Kidney (tissue), 13 donors: ENCODE measurements at regions not wholly inside any gene's neighbourhood (a gene's known extent, or its start where the extent isn't known, plus 50 kb on each side); places are given as distances from the start of the nearest gene placed in this dataset.

ENCODE experiments used
- DNase-seq, 5 donors: peaks; one replicate each; pipeline ENCODE4 v3.0.0-alpha.2; 2013 to 2020
- FAIRE-seq: peaks from 2 replicates; lab custom pipeline; 2012; peaks lifted over from hg19 to GRCh38; lab: Jason Lieb, UNC
- H3K27ac ChIP-seq, 2 donors: one replicate each; pipeline ENCODE4 v1.7.0; 2013; ENCODE audit warnings: low read depth in 2 of 2, low read length in 2 of 2, inconsistent platforms in 1 of 2
- H3K27me3 ChIP-seq: one replicate; pipeline ENCODE4 v1.7.1; 2013; ENCODE audit warnings: low read length, inconsistent platforms; ENCODE audit not compliant: control insufficient read depth, insufficient read depth
- H3K36me3 ChIP-seq, 3 donors: one replicate each; pipeline versions ENCODE4 v1.7.0 to v1.7.1; 2013; ENCODE audit warnings: low read length in 3 of 3, control low read depth in 1 of 3, inconsistent platforms in 1 of 3; ENCODE audit not compliant: insufficient read depth in 3 of 3, control insufficient read depth in 2 of 3
- H3K4me1 ChIP-seq, 3 donors: one replicate each; pipeline versions ENCODE4 v1.7.0 to v1.7.1; 2013; ENCODE audit warnings: low read length in 3 of 3, inconsistent platforms in 1 of 3, low read depth in 1 of 3; ENCODE audit not compliant: control insufficient read depth in 2 of 3, insufficient read depth in 2 of 3
- H3K4me3 ChIP-seq, 3 donors: one replicate each; pipeline versions ENCODE4 v1.7.0 to v1.8.1; 2013; ENCODE audit warnings: low read length in 3 of 3, control low read depth in 1 of 3, inconsistent platforms in 1 of 3
- H3K9ac ChIP-seq, 3 donors: one replicate each; pipeline versions ENCODE4 v1.7.0 to v1.7.1; 2013; ENCODE audit warnings: low read length in 3 of 3, control low read depth in 1 of 3, inconsistent platforms in 1 of 3
- H3K9me3 ChIP-seq, 3 donors: one replicate each; pipeline versions ENCODE4 v1.7.0 to v1.7.1; 2013; ENCODE audit warnings: low read length in 3 of 3, control low read depth in 1 of 3, inconsistent platforms in 1 of 3; ENCODE audit not compliant: control insufficient read depth in 2 of 3, insufficient read depth in 1 of 3
- CTCF ChIP-seq: IDR thresholded peaks from 3 replicates; pipeline ENCODE4 v1.5.1; 2012; ENCODE audit warnings: mild to moderate bottlenecking, moderate library complexity, borderline replicate concordance; ENCODE audit not compliant: insufficient read depth; ENCODE audit errors: extremely low read depth
- intact Hi-C: fragments of 100-400 bp; cut with DNase I; formaldehyde crosslinking; loops from one replicate; pipeline ENCODE4 v1.11.1; 2022
- donor health status: control.
- donor health status: control.
- donor health status: control.
- donor health status: control.
- donor health status: control.
- donor health status: DM: yes; HTN: yes; CAD: no.
- donor health status: Normal renal cell carcinoma (clear cell type).

DNA sequence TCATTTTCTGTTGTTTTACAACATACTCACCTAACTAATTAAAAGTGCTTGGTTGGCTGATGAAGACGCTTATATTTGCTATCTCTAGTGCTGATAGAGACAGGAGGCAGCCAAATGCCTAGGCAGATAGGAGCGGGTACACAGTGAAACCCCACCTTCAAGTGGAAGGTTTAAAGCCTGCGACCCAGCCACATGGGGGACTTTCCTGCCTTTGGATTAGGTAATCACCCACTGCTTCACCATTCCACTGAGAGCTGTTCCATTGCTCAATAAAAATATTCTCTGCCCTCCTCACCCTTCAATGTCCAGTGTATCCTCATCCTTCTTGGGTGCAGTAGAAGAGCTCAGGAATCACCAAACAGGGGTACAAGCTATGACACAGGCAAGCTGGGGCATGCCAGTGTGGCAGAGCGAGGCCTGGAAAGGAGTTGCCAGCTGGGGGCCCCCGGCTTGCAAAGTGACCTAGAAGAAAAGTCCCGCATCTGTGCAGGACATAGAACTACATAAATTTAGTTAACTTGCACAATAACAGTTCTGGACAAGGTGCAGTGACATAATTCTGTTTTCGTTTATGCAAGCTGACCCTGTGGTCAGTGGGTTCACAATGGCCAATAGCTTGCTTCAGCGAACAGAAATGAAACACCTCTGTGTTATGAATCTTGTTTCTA is 112.0 kb upstream of the MLIP start:
- FAIRE-seq (no peak), DNase-seq (no peak)
- intact Hi-C loops: no loop called here
- TF ChIP-seq CTCF: no peak
- Histone ChIP-seq H3K4me3 (no peak overlapping the region), H3K27ac (no peak overlapping the region), H3K9me3 (no peaks in the 10 kb centered on the region), H3K27me3 (no peaks in the 10 kb centered on the region), H3K36me3 (no peaks in the 10 kb centered on the region), H3K9ac (no peak overlapping the region), H3K4me1 (no peaks in the 10 kb centered on the region)

DNA sequence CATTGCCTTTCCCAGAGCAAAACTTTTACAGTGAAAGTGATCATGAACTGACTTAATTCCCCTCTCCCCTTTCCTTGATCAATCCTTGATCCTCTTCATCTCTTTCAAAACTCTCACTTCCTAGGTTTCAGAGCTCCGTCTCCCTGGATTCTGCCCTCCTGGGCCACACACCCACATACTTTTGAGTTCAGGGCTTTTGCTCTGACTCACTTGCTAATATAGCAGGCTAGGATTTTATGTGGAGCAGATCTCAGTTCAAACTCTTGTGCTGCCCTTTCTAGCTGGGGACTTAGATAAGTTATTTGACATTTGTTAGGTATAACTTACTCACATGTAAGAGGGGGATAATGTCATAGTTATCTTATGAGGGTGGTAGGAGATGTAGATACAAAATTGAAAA is 109.1 kb upstream of the MLIP start:
- intact Hi-C loops: no loop called here
- H3K27me3 ChIP-seq: no peaks in the 10 kb centered on the region
- no peaks in the 10 kb centered on the region for H3K4me1 ChIP-seq
- no peaks in the 10 kb centered on the region for H3K9me3 ChIP-seq
- no peaks in the 10 kb centered on the region for H3K36me3 ChIP-seq
- DNase-seq (no peak), FAIRE-seq (no peak)
- H3K9ac ChIP-seq: no peak overlapping the region
- no peak overlapping the region for H3K27ac ChIP-seq
- H3K4me3 ChIP-seq: no peak overlapping the region
- TF ChIP-seq CTCF: no peak

DNA sequence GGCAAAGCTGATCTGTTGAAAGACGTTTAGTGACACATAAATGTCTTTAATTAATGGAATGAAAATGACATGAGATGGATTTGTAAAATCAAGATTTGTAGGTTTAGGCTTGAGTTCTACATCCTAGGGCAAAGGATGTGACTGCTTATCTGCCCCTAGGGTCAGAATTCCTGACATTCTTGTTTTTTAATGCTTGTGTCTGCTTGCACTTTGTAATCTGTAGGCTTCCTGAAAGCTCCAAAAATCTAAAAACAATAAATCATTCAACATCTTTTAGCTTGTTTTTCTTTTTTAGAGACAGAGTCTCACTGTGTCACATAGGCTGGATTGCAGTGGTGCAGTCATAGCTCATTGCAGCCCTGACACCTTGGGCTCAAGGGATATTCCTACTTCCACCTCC is 107.9 kb upstream of the MLIP start:
- Histone ChIP-seq H3K4me1 (no peaks in the 10 kb centered on the region), H3K36me3 (no peaks in the 10 kb centered on the region), H3K4me3 (no peak overlapping the region), H3K9ac (no peak overlapping the region), H3K27me3 (no peaks in the 10 kb centered on the region), H3K9me3 (no peaks in the 10 kb centered on the region), H3K27ac (no peak overlapping the region)
- FAIRE-seq (no peak), DNase-seq (no peak)
- TF ChIP-seq CTCF: no peak
- intact Hi-C loops: no loop called here

GRCh38 chr6:54008589-54008988 is 102.7 kb upstream of the MLIP start:
- Histone ChIP-seq H3K4me3 (no peak overlapping the region), H3K4me1 (peaks cover 0 to 8% (median 0%) of the 10 kb centered on the region in 3 donors), H3K27ac (no peak overlapping the region), H3K9ac (no peak overlapping the region), H3K9me3 (no peaks in the 10 kb centered on the region), H3K36me3 (no peaks in the 10 kb centered on the region), H3K27me3 (no peaks in the 10 kb centered on the region)
- FAIRE-seq (no peak), DNase-seq (no peak)
- TF ChIP-seq CTCF: no peak
- intact Hi-C loops: no loop called here
